ENCODE measurements at regions not wholly inside any gene's neighbourhood (a gene's known extent, or its start where the extent isn't known, plus 50 kb on each side); places are given as distances from the start of the nearest gene placed in this dataset. TPM values are rescaled to one million over a fixed set of nuclear protein-coding genes. Genes with fewer than 3 reads are reported as not detected.

DNA sequence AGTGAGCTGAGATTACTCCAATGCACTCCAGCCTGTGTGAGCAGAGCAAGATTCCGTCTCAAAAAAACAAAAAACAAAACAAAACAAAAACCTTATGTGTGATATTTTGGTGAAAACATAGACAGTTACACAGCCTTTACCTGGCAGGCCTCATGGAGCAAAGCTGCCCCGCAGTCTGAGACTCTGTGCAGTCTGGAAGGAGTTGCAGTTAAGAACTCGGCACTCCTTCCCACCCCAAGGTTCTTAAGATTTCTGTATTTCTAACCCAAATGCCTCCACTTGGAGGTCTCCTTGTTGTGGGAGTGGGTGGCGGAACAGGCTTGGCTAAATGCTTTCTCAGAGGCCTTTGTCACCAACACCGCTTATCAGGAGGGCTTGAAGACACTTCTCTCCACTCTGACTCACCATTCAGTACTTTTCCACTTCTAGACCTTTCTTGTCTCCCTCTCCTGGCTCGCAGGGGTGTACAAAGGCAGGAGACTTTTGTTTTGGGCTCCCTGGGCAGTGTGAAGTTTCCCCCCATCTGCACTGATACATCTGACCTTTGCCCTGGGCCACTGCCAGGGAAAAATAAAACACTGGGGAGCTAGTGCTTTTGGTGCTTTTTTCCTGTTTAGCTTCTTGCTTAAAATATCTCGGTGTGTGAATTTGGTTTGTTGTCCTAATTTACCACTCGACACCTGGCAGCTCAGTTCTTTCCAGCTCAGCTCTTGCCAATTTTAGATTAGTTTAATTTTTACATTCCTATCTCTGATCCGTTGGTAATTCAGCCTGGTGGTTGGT lies 51.3 kb upstream of the MAGI2 start:
- H2AFZ ChIP-seq, result no peak overlapping the region
- H3K4me2 ChIP-seq (ENCODE audit: unreplicated experiment), result no peak overlapping the region
- H3F3A ChIP-seq (ENCODE audit: insufficient read depth), result peaks cover 6% of the 10 kb centered on the region; the same call in 1 of the 2 replicates
- H3K4me1 ChIP-seq (ENCODE audit: insufficient read depth), result peaks cover 20% of the 10 kb centered on the region
- in situ Hi-C loops (cut with MboI), result no loop called here
- TF ChIP-seq EZH2 (IDR thresholded peaks at IDR 0.05; ENCODE audit: insufficient read depth, poor library complexity, severe bottlenecking), result no peak
- TF ChIP-seq EZH2phosphoT487 (IDR thresholded peaks at IDR 0.05; ENCODE audit: insufficient read depth, low read depth), result no peak
- H3K27ac ChIP-seq, result no peak overlapping the region
- H3K36me3 ChIP-seq (ENCODE audit: low read depth), result no peaks in the 10 kb centered on the region
- H3K9me3 ChIP-seq (ENCODE audit: low read depth), result no peaks in the 10 kb centered on the region
- no peak overlapping the region for H3K9ac ChIP-seq
- no peak overlapping the region for H3K4me3 ChIP-seq
- no peaks in the 10 kb centered on the region for H3K27me3 ChIP-seq (replicated peaks; ENCODE audit: insufficient read depth)
- H3K9me2 ChIP-seq (ENCODE audit: insufficient read depth), result no peaks in the 10 kb centered on the region
- no peaks in the 10 kb centered on the region for H3K79me2 ChIP-seq (ENCODE audit: insufficient read depth)
- 85 to 91% methylated on average over 9 of the region's 9 CpGs for WGBS, 2 experiments (ENCODE audit: low coverage in 1 of 2, low lambda C conversion rate in 2 of 2, missing lambda C conversion rate in 2 of 2)
- no peaks in the 10 kb centered on the region for H4K20me1 ChIP-seq (ENCODE audit: insufficient read depth)
- DNase-seq, result peak; percentile 18

Small RNA genes lying in the stretch of these regions (small RNA-seq; reads per million reads assigned to genes)
- not detected for gene RNA5SP234 (ENCODE audit: low read depth, low replicate concordance)
- gene RNU6-849P (ENCODE audit: low read depth, low replicate concordance), result not detected

Data from GM23248 (cell line).